Skin epidermis (tissue), 12 donors: ENCODE measurements at regions not wholly inside any gene's neighbourhood (a gene's known extent, or its start where the extent isn't known, plus 50 kb on each side); places are given as distances from the start of the nearest gene placed in this dataset.

Experiments
- H3K27ac ChIP-seq, 21 experiments: fragments of 200-600 bp; sonication (generic) in 11 of 21; one replicate each; pipeline ENCODE4 v1.5.0; 2020; ENCODE audit warnings: mild to moderate bottlenecking in 3 of 21, inconsistent platforms in 2 of 21, moderate library complexity in 2 of 21
- H3K4me3 ChIP-seq, 7 experiments: fragments of 200-600 bp; sonication (generic) in 2 of 7; one replicate each; pipeline ENCODE4 v1.5.0; 2020; ENCODE audit warnings: inconsistent platforms in 2 of 7, mild to moderate bottlenecking in 2 of 7, moderate library complexity in 1 of 7

DNA sequence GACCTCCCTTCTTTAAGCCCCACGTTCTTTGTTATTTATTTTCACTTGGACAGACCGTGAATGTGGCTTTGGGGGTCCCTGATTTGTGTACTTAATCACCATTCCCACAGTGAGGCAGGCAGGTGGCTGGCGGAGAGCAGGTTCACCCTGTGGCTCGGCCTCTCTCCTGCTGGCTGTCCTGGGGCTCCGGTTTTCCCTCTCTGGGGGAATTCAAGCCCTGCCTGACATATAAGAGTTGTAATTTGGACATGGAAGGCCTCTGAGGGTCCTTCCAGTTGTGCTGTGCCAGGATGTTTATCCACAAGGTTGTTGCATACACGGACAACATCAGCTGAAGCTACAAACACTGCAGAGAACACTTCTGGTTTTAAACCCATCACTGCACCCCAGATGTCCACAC is 824.5 kb downstream of the TBC1D22A start:
- H3K27ac ChIP-seq = no peak overlapping the region

DNA sequence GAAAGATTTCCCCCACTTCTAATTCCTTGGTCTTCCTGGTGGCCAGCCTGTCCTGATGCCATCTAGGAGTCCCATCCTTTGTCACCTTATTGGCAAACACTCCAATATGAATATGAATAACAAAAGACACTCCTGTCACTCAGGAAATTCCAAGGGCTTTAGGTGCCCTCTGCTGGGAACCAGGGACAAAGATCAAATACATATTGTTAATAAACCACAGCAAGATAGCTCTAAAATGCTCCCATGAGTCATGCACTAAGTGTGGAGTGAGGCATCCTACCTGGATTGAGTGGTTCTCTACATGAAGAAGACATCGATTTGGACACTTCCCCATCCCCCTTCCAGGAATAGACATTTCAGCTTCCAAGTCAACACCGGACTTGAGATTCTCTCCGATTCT is 823.6 kb downstream of the TBC1D22A start:
- no peak overlapping the region for H3K27ac ChIP-seq
- H3K4me3 ChIP-seq = no peak overlapping the region

More for the DNA sequence above, 824.5 kb downstream of the TBC1D22A start:
- H3K4me3 ChIP-seq = no peak overlapping the region

DNA sequence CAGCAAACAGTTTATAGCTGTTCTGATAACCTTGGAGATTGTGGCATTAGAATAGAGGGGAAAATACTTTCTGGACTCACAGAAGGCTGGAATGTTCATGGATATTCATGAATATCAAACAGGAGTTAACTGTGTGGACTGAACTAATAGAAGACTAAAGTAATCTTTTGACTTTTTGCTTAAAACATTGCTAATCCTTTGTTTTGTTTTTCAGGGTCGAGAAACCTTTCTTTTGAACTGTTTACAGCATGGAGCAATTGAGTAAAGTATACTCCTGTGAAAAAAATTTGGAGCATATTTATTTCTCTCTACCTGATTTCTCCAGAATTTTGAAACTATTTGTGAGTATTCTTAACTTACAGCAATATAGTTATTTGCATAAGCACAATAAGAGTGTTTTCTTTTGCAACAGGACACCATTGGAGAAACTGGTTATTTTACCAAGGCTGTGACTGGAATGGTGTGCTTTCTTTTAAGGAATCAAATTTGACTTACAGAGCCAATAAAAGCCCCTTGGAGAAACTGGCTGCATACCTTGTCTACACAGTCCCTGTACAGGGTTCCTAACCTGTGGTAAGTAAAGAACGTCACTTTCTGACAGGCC is 821.6 kb downstream of the TBC1D22A start:
- H3K4me3 ChIP-seq = no peak overlapping the region

DNA sequence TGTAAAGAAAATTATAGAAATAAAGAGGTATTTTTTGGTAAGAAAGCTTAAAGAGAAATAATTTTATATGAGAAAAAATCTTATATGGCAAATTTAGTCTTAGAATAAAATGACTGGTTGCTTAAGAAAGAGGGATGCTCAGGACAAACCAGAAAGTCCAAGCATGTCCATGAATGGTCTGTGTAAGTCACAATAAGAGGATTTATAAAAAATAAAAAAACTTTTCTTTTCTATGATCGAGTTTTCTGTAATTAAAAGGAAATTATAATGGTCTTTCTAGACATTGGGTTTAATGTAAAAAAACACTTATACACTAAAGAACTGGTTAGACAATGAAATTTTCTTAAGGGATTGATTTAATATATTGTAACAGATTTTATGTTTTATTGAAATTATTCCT is 819.6 kb downstream of the TBC1D22A start:
- no peak overlapping the region for H3K4me3 ChIP-seq
- H3K27ac ChIP-seq = no peak overlapping the region

More for the DNA sequence above, 821.6 kb downstream of the TBC1D22A start:
- H3K27ac ChIP-seq = no peak overlapping the region

DNA sequence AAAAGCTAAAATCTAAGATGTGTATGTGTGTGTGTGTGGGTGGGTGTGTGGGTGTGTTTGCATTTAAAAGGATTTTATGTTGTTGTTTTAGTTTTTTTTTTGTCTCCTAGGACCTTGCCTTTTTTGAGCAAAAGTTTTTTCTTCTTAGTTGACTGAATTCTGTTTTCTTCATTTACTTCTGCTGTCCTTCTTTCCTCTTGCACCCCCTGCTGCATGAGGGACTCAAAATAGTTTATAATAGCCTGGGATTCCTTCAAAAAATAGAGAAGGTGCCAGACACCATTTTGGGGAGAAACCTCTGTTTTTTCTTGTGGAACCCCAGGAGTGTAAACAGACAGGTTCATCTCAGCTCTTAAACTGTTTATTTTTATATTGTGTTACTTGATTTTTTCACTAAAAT is 817.7 kb downstream of the TBC1D22A start:
- Histone ChIP-seq H3K27ac (no peak overlapping the region), H3K4me3 (no peak overlapping the region)

DNA sequence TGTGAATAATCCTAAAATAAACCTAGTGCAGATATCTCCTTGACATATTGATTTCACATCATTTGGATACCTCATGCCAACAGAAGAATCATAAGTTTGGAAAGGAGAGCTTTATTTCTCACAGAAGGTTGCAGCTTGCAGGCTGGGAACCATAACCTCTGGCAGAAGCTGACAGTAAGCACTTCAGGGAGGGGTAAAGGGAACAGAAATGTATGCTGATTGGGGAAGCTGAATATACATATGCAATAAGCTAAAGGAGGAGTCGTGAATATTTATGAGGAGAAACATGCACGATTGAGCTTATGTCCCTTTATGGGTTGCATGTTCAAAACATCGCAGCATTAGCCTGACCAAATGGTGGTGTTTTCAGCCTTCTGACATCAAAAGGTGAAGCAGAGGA is 814.5 kb downstream of the TBC1D22A start:
- Histone ChIP-seq H3K27ac (no peak overlapping the region), H3K4me3 (no peak overlapping the region)

DNA sequence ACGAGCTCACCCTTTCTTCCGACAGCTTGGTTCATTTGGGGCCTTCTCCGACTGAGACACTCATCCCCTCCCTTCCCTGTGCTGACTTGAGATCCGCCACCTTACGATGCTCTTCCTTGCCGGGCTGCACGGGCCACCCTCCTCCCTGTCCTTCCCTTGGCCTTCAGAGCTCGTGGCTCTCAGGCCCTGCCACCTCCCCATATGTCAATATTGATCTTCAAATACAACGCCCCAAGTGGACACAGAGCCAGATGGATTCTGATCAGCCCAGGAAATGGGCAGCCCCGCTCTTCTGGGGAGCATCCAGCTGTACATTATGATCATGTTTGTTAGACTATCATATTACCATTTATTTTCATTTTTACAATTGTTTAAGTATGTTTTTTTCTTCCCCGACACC is 812.8 kb downstream of the TBC1D22A start:
- Histone ChIP-seq H3K4me3 (no peak overlapping the region), H3K27ac (no peak overlapping the region)

DNA sequence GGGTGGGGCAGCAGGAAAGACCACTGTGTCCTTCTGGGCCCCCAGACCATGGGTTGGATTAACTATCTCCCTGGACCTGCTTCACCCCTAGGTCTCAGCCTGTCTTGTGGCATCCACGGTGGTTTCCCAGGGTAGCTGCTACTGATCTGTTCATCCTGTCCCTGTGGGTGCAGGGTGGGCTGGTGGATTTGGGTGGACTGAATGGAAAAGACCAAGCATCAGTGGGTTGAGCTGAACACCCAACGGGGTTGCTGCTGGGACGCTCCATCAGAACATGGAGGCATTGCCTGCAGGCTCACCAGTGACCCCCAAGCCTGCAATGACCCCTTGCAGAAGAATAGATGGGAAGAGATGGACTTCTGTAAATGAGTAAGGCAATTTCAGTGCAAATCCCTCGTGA is 812.1 kb downstream of the TBC1D22A start:
- H3K27ac ChIP-seq = no peak overlapping the region
- no peak overlapping the region for H3K4me3 ChIP-seq

DNA sequence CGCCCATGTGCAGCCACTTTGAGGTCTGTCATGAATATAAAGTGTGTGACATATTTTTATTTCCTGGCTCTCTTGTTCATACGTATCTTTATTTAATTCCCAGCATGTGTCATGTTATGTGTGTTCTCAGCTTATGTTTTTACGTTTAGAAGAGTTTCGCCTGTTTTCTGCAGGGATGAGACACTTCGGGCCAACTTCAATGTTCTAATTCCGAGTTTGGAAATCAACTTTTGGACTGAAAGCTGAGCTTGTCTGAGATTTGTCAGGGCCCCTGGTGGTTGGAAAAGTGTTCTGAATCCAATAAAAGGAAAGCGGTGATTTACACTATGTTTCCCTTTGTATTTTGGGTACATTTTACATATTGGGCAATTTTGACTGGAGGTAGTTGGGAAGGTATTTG is 810.7 kb downstream of the TBC1D22A start:
- Histone ChIP-seq H3K27ac (no peak overlapping the region), H3K4me3 (no peak overlapping the region)

DNA sequence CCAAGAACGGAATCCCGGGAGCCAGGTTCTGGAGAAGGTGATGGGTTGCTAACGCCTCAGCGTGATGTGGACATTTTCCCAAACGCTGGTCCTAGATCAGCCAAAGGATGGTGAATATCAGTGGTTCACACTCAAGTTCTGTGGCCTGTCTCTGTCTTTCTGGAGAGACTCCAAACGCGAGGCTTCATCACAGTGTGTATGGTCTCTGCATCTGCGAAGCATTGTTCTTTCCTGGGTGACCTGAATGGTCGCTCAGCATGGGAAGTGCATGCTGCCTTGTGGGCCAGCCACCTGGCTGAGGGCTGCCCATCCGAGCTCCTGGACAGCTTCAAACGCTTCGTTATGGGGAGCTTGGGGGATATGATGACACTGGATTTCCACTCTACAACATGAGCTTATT is 810.0 kb downstream of the TBC1D22A start:
- H3K4me3 ChIP-seq = no peak overlapping the region
- H3K27ac ChIP-seq = no peak overlapping the region

DNA sequence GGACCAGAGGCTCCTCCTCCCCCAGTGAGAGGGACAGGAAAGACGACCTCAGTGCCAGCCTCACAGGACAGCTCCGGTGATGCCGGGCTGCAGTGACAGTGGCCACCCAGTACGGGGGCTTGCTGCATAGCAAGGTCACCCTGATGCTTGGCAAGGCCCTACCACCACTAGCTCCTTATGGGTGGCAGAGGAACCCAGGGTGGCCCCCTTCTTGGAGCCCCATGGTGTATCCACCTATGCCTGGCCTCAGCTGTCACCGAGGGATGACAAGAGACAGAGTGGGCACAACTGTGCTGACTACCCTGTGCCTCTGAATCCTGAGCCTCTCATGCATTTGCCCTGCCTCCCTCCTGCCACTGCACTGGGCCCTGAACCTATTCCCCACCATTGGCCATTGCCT is 809.2 kb downstream of the TBC1D22A start:
- Histone ChIP-seq H3K27ac (no peak overlapping the region), H3K4me3 (no peak overlapping the region)

DNA sequence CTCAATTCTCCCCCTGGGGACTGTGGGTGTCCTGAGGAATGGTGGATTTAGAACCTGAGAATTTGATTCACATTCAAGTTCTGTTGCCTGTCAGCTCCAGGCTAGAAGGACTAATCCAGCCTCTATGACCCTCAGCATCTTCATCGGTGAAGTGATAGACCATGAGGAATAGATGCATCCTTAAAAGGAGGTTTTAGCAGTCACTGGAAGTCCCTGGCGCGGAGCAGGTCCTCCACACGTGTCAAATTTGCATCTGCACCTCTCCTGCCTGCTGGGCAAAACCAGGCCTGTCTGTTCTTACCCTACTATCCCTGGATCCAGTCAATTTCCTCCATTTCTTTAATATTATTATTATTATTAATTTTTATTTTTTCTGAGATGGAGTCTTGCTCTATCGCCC is 808.4 kb downstream of the TBC1D22A start:
- H3K27ac ChIP-seq = no peak overlapping the region

DNA sequence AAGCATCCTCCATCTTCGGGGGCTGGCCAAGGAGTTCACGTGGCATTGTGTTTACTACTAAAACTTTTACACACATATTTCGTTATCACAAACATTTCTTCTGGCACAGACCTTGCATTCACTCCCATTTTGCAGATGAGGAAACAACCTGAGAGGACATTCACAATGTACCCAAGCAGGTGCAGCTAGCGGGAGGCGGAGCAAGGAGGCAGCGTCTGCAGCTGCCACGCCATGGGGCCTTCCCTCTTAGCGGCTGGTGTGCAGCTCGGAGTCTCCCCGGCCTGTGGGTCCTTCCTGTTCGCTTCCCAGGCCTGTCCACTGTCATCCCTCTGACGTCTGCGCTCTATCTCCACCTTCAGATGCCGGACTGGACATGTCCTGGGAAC is 807.8 kb downstream of the TBC1D22A start:
- H3K27ac ChIP-seq = no peak overlapping the region
- H3K4me3 ChIP-seq = no peak overlapping the region

More for the DNA sequence above, 808.4 kb downstream of the TBC1D22A start:
- H3K4me3 ChIP-seq = no peak overlapping the region

DNA sequence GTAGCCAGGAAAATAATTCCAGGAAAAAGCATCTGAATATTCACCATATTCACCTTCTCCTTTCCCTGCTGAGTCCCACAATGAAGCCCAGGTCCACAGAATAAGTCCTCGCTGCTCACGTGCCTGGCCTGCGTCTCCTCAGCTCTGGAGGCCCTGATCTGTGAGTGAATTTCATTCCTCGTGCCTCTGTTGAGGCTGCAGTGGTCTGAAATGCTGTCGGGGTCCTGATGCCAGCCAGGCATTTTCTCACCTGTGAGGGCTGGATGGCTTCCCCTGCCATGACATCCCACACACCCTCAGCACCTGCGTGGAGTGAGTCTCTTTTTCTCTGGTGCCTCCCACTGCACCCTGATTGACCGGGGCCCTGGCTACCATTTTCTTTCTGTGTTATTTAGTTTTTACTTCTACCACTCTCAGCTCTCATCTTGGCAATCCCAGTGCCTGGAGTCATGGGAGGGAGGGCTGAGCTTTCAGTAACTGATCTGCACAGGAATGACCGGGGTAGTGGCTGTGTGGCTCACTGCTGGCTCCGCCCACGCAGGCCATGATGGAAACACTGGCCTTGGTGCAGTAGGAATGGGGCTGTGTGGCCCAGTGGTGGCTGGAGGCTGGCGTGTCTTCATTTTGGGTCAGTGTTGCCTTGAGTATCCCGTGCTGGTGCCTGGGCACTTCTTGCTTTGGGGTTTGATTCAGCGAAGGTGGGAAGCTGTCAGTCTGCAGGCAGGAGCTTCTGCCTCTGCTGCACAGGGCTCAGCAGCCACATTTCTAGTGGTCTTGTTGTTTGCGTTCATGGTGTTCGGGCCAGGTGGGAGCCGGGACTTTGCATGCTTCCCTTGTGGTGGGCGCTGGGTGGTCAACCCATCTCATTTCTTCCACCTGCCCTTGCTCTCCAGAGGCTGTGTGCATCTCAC is 807.2 kb downstream of the TBC1D22A start:
- Histone ChIP-seq H3K4me3 (no peak overlapping the region), H3K27ac (no peak overlapping the region)

DNA sequence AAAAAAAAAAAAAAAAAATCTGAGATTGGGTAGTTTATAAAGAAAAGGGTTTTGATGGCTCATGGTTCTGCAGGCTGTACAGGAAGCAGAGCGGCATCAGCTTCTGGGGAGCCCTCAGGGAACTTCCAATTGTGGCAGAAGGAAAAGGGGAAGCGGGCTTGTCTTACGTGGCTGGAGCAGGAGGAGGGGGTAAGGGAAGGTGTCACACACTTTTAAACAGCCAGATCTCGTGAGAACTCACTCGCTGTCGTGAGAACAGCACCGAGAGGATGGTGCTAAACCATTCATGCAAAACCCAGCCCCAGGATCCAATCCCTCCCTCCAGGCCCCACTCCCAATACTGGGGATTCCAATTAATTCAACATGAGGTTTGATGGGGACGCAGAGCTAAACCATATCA is 806.2 kb downstream of the TBC1D22A start:
- Histone ChIP-seq H3K27ac (no peak overlapping the region), H3K4me3 (no peak overlapping the region)

DNA sequence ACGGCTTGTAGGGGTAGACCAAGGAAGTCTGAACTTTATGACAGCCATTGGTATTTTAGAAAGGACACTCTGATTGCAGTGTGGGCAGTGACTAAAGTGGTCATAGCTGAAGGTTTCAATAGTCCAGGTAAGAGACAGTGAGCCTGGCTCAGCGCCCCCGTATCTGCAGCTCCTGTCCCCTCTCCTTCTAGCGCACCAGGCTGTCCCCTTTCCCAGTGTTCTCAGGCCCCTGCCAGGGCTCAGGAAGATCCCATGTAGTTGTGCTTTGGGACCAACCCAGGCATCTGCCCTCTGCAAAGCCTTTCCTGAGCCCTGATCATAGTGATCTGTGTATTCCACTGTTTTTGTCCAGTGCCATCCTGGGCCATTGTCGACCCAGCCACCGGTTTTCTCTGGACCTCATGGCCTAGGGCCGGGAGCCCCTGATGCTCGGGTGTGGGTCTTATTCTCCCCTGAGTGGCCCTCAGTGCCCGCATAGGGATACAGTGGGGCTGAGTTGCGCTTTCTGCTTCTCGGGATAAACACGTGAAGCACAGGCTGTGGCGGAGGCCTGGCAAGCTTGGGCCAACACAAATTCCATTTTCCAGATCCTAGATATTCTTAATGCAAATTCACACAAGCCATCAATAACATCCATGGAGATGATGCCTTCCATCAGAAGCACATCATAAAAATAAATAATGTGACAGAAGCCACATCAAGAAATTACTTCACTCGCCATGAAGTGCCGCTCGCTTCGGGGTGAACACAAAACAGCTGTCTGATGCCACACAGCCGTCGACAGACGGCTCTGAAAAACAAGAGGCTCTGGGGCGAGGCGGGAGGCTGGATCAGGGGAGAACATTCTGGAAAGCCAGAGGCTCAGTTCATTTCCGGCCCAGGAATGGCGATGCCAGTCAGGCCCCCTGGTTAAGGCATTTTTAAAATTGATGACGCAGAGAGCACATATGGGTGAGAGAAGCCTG is 805.0 kb downstream of the TBC1D22A start:
- Histone ChIP-seq H3K27ac (no peak overlapping the region), H3K4me3 (no peak overlapping the region)

DNA sequence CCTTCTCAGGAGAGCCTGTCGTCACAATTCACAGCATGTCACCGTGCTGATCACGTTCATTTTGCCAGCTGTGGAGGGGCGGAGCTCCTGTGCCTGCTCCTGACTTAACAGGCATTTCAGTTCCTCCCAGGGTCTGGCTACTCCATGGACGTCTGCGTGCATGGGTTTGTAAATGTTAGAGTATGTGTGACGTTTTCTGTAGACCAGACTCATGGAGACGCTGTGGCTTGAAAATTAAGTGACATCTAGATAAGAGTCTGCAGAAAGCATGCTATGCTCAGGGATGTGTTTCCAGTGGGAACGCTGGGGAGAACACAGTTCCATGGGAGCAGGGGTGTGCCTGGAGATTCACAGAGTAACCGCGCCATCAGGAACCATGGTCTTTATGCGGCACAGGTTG is 804.0 kb downstream of the TBC1D22A start:
- Histone ChIP-seq H3K27ac (no peak overlapping the region), H3K4me3 (no peak overlapping the region)

DNA sequence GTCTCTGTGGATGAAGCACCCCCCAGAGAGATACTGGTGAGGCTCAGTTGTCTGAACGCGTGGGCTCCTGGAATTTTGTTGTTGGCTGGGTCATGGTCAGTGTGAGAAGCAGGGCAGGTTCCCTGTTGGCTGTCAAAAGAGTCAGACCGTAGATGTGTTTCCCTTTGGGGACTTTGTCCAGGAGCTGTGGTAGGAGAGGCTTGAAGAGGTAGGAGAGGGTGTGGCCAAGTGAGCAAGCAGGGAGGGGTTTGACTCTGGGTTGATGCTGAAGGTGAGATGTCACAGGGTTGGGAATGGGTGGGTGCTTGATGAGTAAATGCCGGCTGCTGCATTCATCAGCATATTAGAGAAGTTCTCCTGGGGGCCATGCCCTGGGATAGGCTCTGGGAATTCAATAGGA is 803.2 kb downstream of the TBC1D22A start:
- no peak overlapping the region for H3K4me3 ChIP-seq
- no peak overlapping the region for H3K27ac ChIP-seq

DNA sequence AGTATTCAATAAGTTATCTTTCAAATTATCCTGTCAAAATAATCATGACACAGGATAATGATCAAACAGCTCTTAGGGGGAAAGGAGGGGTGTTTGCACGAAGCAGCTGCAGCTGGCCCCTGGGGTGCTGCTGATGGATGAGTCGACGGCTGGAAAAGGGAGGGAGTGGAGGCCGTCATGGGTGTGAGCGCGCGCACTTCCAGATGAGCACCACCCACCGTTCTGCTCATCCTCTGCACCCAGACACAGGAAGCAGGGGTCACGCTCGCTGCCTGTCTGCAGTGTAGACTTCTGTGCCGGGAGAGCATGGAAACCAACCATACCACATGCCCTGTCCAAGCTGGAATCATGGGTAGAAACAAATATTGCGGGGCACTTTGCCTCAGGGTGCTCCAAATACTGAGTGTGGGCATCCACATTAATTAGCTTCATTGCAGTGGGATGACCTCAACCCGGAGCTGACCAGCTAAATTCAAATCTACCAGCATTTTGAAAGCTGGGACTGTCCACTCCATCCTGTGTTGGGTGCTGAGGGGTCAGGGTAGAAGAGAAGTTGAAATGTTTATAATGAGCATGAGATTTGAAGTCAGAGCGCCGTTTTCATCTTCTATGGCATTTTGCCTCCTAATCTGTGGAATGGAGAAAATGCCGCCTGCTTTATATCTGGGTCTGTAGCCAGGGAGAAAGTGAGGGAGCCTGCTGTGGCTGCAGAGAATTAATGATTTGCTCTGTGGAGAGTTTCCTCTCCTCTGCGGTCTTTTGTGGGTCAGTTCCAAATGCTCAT is 802.4 kb downstream of the TBC1D22A start:
- Histone ChIP-seq H3K27ac (no peak overlapping the region), H3K4me3 (no peak overlapping the region)

DNA sequence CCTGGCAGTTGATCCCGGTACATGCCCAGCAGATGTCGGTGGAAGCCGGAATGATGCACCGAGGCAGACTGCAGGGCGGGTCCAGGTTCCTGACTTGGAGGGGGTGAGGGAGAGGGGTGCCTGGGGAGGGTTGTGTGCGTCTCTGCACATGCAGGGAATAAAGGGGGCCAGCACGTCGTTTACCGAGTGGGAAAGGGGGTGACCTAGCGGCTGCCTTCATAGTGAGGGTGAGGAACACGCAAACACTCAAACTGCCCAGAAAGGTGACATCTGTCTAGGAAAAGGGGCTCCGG is 801.7 kb downstream of the TBC1D22A start:
- Histone ChIP-seq H3K4me3 (no peak overlapping the region), H3K27ac (no peak overlapping the region)
